GM19351 (cell line): ENCODE measurements at regions not wholly inside any gene's neighbourhood (a gene's known extent, or its start where the extent isn't known, plus 50 kb on each side); places are given as distances from the start of the nearest gene placed in this dataset.
"Not testable (repeated sequence)": the region's sequence is repeated elsewhere in the genome, so short reads cannot be mapped to it uniquely, and the experiment has no call there.

Source experiments
- ATAC-seq: cut with Tn5 transposase; IDR thresholded peaks from one replicate; pipeline ENCODE4 v1.9.1; 2021; ENCODE audit warnings: mild to moderate bottlenecking, moderate library complexity; ENCODE audit not compliant: unreplicated experiment

DNA sequence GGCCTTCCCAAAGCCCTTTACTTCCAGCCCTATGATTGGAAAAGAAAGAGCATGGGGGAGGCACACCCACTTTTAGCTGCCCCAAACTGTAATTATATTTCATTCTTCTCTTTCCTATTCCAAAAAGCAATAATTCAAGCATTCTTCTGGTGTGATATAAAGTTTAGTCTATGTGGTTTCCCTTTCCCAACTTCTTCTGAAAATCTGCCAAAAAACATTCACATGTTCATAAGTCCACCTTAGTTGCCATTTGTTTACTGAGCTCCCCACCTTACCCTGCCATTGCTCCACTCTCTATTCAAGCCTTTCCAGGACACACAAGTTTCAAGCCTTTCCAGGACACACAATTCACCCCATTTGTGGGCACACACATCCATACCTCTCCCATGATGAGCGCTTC is 111.6 kb upstream of the BMAL1 start:
- ATAC-seq = no peak

DNA sequence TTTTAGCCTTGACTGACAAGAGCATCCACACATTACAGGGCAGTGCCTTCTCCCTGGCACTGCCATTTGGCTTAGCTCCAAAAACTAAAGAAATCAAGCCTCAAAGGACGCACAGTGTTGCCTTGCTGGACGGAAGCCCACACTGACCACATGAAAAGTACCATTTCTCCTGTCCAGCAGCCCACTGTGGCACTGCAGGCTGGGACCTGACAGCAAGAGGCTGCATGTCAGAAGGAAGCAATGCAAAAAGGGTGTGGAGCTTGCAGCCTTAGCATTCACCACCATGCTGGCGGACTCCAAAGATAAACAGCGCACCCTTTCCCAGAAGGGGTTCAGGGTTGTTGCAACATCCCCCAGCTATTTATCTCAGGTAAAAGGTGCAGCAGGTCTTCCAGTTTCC is 109.3 kb upstream of the BMAL1 start:
- ATAC-seq = no peak

- no peak for ATAC-seq
Measured at GRCh38 chr11:13169709-13170108, 107.9 kb upstream of the BMAL1 start.

GRCh38 chr11:13174090-13174489 is 103.5 kb upstream of the BMAL1 start:
- ATAC-seq = no peak

DNA sequence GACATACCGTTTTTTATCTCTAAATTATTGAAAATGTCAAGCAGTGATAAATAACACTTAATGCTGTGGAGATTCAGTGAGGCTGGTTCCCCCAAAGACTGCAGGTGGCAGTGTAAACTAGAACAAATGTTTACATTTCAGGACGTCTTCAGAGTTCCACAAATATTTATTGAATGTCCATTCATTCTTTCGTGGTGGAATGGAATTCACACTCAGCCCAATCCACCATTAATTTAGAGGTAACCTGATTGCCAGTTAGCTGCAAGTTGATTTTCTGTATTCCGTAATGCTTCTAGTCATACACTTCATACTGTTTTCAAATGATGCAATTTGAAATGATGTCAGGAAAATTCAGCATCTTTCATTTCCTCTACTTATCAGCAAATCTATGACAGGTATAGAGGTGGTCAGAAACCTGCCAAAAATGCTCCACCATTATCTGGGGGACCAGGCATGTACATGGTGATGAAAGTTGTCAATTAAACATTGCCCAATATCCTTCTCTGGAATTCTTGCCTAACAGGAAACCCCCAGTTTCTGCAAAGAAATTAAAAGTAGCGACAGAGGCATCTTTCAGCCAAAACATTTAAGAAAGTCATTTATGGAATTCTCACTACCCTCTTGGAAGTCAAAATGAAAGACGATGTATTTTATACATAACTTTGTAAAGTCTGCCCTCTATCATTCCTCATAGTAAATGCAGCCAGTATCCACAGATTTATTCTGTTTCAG is 94.3 kb upstream of the BMAL1 start:
- ATAC-seq = no peak

DNA sequence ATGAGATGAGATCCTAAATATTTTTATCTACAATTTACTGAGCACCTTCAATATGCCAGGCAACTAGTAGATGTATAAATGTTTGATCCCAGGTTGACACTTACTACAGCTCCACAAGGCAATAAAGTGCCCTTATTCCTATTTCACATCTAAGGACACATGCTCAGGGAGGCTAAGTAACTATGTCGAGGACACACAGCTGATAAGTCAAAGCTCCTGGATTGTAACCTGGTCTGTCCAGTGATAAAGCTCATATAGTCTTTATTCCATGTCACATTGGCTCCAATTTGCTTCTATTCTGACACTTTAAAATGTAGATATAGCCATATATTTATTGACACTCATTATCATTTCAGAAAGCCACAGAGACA is 93.8 kb upstream of the BMAL1 start:
- ATAC-seq = no peak

DNA sequence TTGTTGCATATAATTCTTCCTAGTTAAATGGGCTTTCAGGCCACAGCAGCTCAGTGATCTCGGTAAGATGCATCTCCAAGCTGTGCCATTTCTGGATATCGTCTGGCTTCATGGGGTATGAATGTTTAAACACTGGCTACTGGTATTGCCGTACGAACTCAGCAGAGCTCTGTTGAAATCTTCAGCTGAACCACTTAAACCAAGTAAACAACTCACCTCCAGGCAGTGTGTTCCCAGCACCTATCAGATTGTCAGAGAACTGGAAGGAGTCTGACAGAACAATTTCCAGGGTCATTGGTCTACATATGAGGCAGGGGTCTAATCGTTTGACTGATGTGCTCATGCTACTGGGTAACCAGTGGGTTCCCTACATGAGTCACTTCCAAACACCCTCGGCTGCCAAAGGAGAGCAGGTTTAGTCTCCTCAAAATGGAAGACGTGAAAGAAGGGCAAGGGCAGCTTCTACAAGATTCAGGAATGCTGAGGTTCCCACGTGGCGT is 93.2 kb upstream of the BMAL1 start:
- ATAC-seq = no peak

DNA sequence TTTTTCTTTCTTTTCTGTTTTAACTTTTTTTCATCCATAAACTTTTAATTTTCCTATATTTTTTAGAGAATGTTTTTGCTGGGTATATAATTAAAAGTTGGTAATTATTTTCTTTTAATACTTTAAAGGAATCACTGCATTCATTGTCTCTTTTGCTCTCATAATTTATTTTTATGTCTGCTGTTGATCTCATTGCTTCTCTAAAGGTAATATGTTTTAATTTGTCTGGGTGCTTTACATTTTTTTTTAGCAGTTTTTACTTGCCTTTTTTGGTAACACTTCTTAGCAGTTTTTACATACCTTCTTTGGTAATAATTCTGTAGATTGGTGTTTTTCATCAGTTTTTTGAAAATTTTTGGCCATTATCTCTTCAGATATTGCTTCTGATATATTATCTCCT is 89.4 kb upstream of the BMAL1 start:
- ATAC-seq = no peak

DNA sequence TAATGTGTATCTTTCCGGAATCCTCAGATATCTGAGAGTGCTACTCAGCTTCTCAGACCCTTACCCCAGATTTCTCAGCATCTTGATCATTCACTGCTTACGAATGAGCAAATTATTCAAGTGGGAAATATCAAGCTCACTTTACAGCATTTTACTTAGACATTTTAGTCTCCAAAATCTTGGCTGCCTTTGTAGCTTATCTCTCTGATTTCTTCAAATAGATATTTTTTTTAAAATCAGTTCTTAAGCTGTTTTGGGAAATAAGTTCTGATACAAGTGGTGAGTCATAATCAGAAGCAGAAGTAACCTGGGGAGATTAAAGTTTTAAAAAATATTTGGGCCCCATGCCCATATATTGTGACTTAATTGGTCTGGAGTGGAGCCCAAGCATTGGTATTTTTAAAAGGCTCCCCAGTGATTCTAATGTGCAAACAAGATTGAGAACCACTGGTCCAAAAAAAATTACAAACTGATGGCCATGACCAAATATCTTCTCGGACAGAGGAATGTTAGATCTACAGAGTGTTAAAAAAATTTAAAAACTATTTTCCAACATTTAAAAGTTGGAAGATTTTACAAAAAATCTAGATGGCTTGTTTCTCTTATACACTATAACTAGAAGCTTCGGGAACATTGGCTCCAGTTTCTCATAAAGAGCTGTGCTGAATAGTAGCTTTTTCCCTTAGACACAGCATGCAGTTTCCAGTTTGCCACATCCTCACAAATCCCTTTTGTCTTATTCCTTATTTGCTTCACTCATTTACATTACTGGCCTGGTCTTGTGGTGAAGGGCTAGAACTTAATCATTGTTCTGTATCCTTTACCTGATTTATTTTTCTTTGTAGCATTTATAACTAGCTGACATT is 87.8 kb upstream of the BMAL1 start:
- ATAC-seq = no peak

GRCh38 chr11:13193613-13194012 is 84.0 kb upstream of the BMAL1 start:
- no peak for ATAC-seq

GRCh38 chr11:13197374-13197773 is 80.2 kb upstream of the BMAL1 start:
- ATAC-seq = not testable (repeated sequence)

DNA sequence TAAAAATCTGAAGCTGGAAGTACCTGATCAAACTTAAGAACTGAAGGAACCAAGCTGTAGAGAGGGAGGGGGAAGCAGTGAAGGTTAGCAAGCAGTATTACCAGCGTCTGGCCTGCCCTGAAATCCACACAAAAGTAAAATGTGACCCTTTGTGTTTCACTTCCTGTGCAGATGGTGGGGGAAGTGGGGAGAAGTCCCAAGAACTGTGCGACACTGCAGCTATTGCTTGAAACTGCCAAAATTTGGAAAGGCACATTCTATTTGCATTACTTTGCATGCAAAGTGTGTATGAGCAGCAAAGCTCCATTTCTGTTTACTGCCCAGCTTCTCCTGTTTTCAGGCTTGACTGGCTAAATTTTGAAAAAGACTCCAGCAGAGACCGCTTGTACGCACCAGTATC is 72.1 kb upstream of the BMAL1 start:
- ATAC-seq = peak; percentile 73

DNA sequence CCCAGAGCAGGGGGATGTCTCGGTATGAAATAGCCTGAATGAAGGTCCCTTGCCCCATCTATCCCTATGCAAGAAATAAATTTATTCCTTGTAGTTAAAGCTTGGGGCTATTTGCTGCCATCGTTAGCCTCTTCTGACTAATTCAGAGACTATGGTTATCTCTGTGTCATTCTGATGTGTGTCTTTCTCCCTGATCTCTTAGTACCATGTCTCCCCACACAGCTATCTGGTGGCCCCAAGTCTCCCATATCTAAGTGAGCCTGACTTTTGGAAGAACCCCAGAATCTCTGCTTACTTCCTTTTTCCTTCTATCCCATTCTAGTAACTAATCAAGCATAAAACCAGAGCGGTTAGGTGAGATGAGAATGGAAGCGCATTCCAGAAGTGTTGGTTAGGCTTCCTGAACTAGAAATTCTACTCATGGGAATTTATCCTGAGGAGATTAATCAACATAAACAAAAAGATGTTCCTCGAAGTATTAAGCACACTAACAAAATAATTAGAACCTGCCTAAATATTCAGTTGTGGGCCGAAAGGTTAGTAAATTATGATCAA is 71.4 kb upstream of the BMAL1 start:
- ATAC-seq = no peak

DNA sequence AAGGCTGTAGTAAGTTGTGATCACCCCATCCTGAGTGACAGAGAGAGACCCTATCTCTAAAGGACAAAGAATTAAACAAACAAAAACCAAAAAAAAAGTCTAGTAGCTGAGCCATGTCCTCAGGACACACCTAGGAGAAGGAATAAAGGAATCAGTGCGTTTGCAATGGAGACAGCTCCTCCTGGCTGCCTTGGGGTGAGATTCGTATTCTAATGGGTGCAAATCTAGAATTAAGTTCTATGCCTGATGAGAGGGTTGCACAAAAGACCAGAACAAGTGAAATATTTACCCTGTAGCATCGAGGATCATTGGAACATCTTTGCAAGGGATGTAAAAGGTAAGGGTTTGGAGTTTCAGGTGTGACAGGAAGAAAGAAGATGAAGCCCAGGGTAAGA is 70.3 kb upstream of the BMAL1 start:
- ATAC-seq = no peak

DNA sequence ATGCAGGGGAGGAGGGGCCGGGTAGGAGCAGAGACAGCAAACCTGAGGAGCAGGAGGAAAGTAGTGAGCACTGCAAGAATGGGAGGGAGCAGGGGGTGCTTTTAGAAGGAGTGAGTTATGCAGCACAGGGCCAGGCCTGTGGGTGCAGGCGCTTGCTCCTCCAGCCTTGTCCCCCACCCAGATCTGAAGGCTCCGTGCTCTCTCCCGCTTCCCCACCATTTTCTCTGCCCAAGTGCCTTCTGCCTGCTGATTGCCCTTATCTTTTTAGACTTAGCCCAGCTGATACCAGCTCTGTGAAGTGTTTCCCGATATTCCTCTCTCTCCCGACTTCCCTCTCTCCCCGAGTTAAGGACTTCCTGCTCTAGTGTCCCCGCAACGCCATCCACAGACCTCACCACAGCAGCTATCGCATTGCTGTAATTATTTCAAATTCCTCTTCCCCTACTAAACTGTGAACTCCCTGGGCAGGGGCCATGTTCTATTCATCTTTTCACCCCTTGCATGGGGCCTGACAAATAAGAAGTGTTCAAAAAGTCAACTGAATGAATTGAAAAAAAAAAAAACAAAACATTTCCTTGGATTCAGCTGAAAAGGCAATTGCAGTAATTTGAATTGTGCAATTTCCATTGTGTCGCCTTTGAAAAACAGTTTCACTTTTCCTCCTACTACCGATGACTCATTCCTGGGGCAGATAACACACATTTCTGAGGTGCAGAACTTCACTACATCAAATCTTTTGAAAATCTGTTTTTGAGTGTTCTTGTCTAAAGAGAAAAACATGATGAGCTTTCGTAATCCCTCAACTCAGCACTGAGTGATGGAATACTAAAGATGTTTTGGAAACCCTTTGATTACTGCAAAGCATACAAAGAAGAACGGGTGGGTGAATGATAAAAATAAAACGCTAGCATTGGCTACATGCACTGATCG is 69.7 kb upstream of the BMAL1 start:
- ATAC-seq = no peak

DNA sequence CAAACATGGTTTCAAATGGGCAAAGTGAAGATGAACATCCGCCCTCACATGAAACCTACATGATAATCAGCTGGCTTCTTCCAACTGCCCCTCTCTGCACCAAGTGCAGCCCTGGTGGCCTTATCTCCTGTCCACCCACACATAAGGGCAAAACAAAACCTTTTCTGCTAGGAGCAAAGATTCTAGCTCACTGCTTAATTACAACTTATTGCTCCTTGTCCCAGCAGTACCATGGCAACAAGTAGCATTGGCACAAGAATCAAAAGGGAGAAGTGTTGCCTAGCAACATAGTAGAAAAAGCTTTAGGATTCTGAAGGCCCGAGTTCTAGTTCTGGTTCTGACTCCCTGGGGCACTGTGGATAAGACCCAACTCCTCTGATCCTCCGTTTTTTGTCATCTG is 68.7 kb upstream of the BMAL1 start:
- no peak for ATAC-seq

GRCh38 chr11:13209379-13209778 is 68.2 kb upstream of the BMAL1 start:
- no peak for ATAC-seq

- no peak for ATAC-seq
Measured at GRCh38 chr11:13210424-13210823, 67.2 kb upstream of the BMAL1 start.

GRCh38 chr11:13214276-13214675 is 63.3 kb upstream of the BMAL1 start:
- no peak for ATAC-seq

- no peak for ATAC-seq
Measured at GRCh38 chr11:13215149-13215548, 62.4 kb upstream of the BMAL1 start.
